ENCODE measurements at regions not wholly inside any gene's neighbourhood (a gene's known extent, or its start where the extent isn't known, plus 50 kb on each side); places are given as distances from the start of the nearest gene placed in this dataset.
"Not testable (repeated sequence)": the region's sequence is repeated elsewhere in the genome, so short reads cannot be mapped to it uniquely, and the experiment has no call there.

GRCh38 chr6:4664117-4664626 lies 112.0 kb upstream of the CDYL start:
- DNase-seq (peak; percentile 84 to 90), ATAC-seq (ENCODE audit: low FRiP score) (peak; percentile 87)
- Histone ChIP-seq H3K27me3 (ENCODE audit: control insufficient read depth in 1 of 2, insufficient read depth in 2 of 2, low read length in 1 of 2) (no peaks in the 10 kb centered on the region), H3K36me3 (ENCODE audit: control insufficient read depth in 1 of 2, insufficient read depth in 2 of 2, low read length in 1 of 2) (no peaks in the 10 kb centered on the region), H3K9me3 (ENCODE audit: control insufficient read depth, low read length) (no peaks in the 10 kb centered on the region), H3K4me3 (ENCODE audit: low read length in 2 of 2) (no peak overlapping the region), H3K27ac (ENCODE audit: low read depth in 1 of 2, low read length in 2 of 2) (peak overlapping the region in 1 of 2 donors; percentile 41), H3K4me1 (ENCODE audit: control insufficient read depth in 1 of 2, insufficient read depth in 2 of 2, low read length in 2 of 2) (no peaks in the 10 kb centered on the region)
- intact Hi-C loops (cut with DNase I) = loop anchor here in 1 of 2 donors (10.0 kb wide), 1 partner anchor 49 kb away; no protein-coding TSS in a partner anchor
- WGBS, 2 donors = 5 to 8% methylated on average over 7 of the region's 7 CpGs

GRCh38 chr6:4662886-4663285 lies 113.3 kb upstream of the CDYL start:
- DNase-seq (no peak), ATAC-seq (ENCODE audit: low FRiP score) (no peak)
- WGBS, 2 donors = 90 to 93% methylated on average over 7 of the region's 7 CpGs
- Histone ChIP-seq H3K27ac (ENCODE audit: low read depth in 1 of 2, low read length in 2 of 2) (no peak overlapping the region), H3K9me3 (ENCODE audit: control insufficient read depth, low read length) (no peaks in the 10 kb centered on the region), H3K36me3 (ENCODE audit: control insufficient read depth in 1 of 2, insufficient read depth in 2 of 2, low read length in 1 of 2) (no peaks in the 10 kb centered on the region), H3K4me3 (ENCODE audit: low read length in 2 of 2) (no peak overlapping the region), H3K4me1 (ENCODE audit: control insufficient read depth in 1 of 2, insufficient read depth in 2 of 2, low read length in 2 of 2) (no peaks in the 10 kb centered on the region), H3K27me3 (ENCODE audit: control insufficient read depth in 1 of 2, insufficient read depth in 2 of 2, low read length in 1 of 2) (no peaks in the 10 kb centered on the region)
- intact Hi-C loops (cut with DNase I) = loop anchor here in 1 of 2 donors (10.0 kb wide), 1 partner anchor 48 kb away; no protein-coding TSS in a partner anchor

DNA sequence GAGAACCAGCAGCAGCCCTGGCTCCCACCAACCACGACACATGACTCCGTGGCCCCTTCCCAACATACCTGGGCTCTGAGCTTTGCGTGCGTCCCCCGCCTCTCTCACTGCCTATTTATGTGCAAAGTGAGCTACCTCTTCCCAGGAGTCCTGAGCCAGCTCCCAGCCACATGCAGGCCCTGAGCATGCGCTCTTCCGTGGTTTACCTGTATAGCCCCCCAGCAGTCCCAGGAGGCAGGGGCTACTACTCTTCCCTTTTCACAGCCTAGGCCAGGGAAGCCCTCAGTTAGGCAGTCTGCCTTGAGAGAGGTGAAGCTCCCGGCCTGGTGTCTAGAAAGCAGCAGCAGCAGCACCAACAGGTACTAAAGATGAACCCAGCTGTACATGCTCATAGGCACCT lies 114.8 kb upstream of the CDYL start:
- Histone ChIP-seq H3K4me3 (ENCODE audit: low read length in 2 of 2) (no peak overlapping the region), H3K9me3 (ENCODE audit: control insufficient read depth, low read length) (no peaks in the 10 kb centered on the region), H3K36me3 (ENCODE audit: control insufficient read depth in 1 of 2, insufficient read depth in 2 of 2, low read length in 1 of 2) (no peaks in the 10 kb centered on the region), H3K27ac (ENCODE audit: low read depth in 1 of 2, low read length in 2 of 2) (no peak overlapping the region), H3K27me3 (ENCODE audit: control insufficient read depth in 1 of 2, insufficient read depth in 2 of 2, low read length in 1 of 2) (no peaks in the 10 kb centered on the region), H3K4me1 (ENCODE audit: control insufficient read depth in 1 of 2, insufficient read depth in 2 of 2, low read length in 2 of 2) (no peaks in the 10 kb centered on the region)
- intact Hi-C loops (cut with DNase I) = loop anchor here in 1 of 2 donors (10.0 kb wide), 1 partner anchor 47 kb away; no protein-coding TSS in a partner anchor
- no peak for DNase-seq
- 96 to 97% methylated on average over 6 to 8 of the region's 8 CpGs for WGBS, 2 donors
- ATAC-seq (ENCODE audit: low FRiP score) = no peak

GRCh38 chr6:4660377-4661321 lies 115.6 kb upstream of the CDYL start:
- no peaks in the 10 kb centered on the region for H3K4me1 ChIP-seq (ENCODE audit: control insufficient read depth in 1 of 2, insufficient read depth in 2 of 2, low read length in 2 of 2)
- no peaks in the 10 kb centered on the region for H3K9me3 ChIP-seq (ENCODE audit: control insufficient read depth, low read length)
- ATAC-seq (ENCODE audit: low FRiP score) = peak; percentile 61
- 12 to 14% methylated on average over 22 of the region's 22 CpGs for WGBS, 2 donors
- H3K27ac ChIP-seq (ENCODE audit: low read depth in 1 of 2, low read length in 2 of 2) = no peak overlapping the region
- no peaks in the 10 kb centered on the region for H3K36me3 ChIP-seq (ENCODE audit: control insufficient read depth in 1 of 2, insufficient read depth in 2 of 2, low read length in 1 of 2)
- intact Hi-C loops (cut with DNase I) = loop anchor here in 1 of 2 donors (10.0 kb wide), 1 partner anchor 46 kb away; no protein-coding TSS in a partner anchor
- peak; percentile 69 to 88 for DNase-seq
- H3K27me3 ChIP-seq (ENCODE audit: control insufficient read depth in 1 of 2, insufficient read depth in 2 of 2, low read length in 1 of 2) = no peaks in the 10 kb centered on the region
- no peak overlapping the region for H3K4me3 ChIP-seq (ENCODE audit: low read length in 2 of 2)

DNA sequence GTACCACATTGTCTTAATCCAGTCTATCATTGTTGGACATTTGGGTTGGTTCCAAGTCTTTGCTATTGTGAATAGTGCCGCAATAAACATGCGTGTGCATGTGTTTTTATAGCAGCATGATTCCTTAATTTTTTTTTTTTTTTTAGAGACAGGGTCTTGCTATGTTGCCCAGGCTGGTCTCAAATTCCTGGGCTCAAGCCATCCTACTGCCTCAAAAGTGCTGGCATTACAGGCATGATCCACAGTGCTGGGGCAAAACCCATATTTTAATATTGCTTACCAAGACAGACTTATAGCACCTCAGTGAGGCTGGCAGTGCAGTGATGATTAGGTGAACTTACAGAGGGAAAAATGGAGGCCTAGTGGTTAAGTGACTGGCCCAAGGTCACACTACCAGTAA lies 116.5 kb upstream of the CDYL start:
- H3K9me3 ChIP-seq (ENCODE audit: control insufficient read depth, low read length); H3K36me3 ChIP-seq (ENCODE audit: control insufficient read depth in 1 of 2, insufficient read depth in 2 of 2, low read length in 1 of 2); DNase-seq; ATAC-seq (ENCODE audit: low FRiP score); H3K27ac ChIP-seq (ENCODE audit: low read depth in 1 of 2, low read length in 2 of 2); H3K4me1 ChIP-seq (ENCODE audit: control insufficient read depth in 1 of 2, insufficient read depth in 2 of 2, low read length in 2 of 2); H3K4me3 ChIP-seq (ENCODE audit: low read length in 2 of 2); H3K27me3 ChIP-seq (ENCODE audit: control insufficient read depth in 1 of 2, insufficient read depth in 2 of 2, low read length in 1 of 2): not testable (repeated sequence)
- intact Hi-C loops (cut with DNase I) = loop anchor here in 1 of 2 donors (10.0 kb wide), 1 partner anchor 45 kb away; no protein-coding TSS in a partner anchor
- WGBS, 2 donors = 98% methylated on average over 2 of the region's 2 CpGs; no CpG with 5 or more reads in 1 of the 2 donors

DNA sequence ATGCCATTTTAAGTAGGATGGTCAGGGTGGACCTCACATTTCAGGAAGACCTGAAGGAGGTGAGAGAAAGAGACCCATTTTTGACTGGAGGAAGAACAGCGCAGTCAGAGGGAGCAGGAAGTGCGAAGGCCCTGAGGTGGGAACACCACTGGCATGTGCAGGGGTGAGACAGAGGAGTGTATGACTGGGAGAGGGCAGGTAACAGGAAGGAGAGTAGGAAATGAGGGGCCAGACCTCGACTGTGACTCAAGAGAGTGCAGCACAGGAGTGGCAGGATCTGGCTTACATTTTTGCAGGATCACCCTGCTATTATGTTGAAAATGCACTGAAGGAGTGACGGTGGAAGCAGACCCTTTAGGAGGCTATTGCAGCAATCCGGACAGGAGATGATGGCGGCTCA lies 117.7 kb upstream of the CDYL start:
- Histone ChIP-seq H3K4me3 (ENCODE audit: low read length in 2 of 2) (no peak overlapping the region), H3K4me1 (ENCODE audit: control insufficient read depth in 1 of 2, insufficient read depth in 2 of 2, low read length in 2 of 2) (no peaks in the 10 kb centered on the region), H3K9me3 (ENCODE audit: control insufficient read depth, low read length) (no peaks in the 10 kb centered on the region), H3K27ac (ENCODE audit: low read depth in 1 of 2, low read length in 2 of 2) (no peak overlapping the region), H3K27me3 (ENCODE audit: control insufficient read depth in 1 of 2, insufficient read depth in 2 of 2, low read length in 1 of 2) (no peaks in the 10 kb centered on the region), H3K36me3 (ENCODE audit: control insufficient read depth in 1 of 2, insufficient read depth in 2 of 2, low read length in 1 of 2) (peaks cover 0 to 2% of the 10 kb centered on the region in 2 donors)
- intact Hi-C loops (cut with DNase I) = no loop called here
- DNase-seq = no peak
- ATAC-seq (ENCODE audit: low FRiP score) = no peak
- WGBS, 2 donors = 86 to 90% methylated on average over 6 of the region's 6 CpGs

DNA sequence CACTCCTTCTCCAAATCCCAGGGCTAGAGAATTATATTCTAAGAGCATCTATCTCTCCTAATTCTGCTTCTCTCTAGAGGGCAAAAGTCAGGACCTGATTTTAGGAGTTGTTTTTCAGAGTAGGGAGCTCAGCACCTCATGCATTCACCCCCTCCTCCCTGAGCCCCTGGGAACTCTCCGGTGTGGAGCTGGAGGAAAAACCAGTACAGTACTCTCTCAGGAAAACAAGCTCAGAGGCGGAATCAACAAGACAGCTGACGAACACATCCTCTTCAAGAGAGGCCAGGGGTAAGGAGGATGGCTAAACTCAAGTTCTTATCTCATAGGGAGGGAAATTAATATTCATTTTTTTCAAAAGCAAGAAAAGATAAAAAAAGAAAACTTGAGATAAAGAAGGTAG lies 120.1 kb upstream of the CDYL start:
- Histone ChIP-seq H3K4me1 (ENCODE audit: control insufficient read depth in 1 of 2, insufficient read depth in 2 of 2, low read length in 2 of 2) (no peaks in the 10 kb centered on the region), H3K27me3 (ENCODE audit: control insufficient read depth in 1 of 2, insufficient read depth in 2 of 2, low read length in 1 of 2) (no peaks in the 10 kb centered on the region), H3K4me3 (ENCODE audit: low read length in 2 of 2) (no peak overlapping the region), H3K36me3 (ENCODE audit: control insufficient read depth in 1 of 2, insufficient read depth in 2 of 2, low read length in 1 of 2) (peaks cover 0 to 2% of the 10 kb centered on the region in 2 donors), H3K27ac (ENCODE audit: low read depth in 1 of 2, low read length in 2 of 2) (no peak overlapping the region), H3K9me3 (ENCODE audit: control insufficient read depth, low read length) (no peaks in the 10 kb centered on the region)
- intact Hi-C loops (cut with DNase I) = no loop called here
- DNase-seq (no peak), ATAC-seq (ENCODE audit: low FRiP score) (no peak)
- 88 to 93% methylated on average over 3 of the region's 3 CpGs for WGBS, 2 donors

GRCh38 chr6:4655196-4656025 lies 120.8 kb upstream of the CDYL start:
- DNase-seq = no peak
- WGBS, 2 donors = 65 to 83% methylated on average over 12 of the region's 12 CpGs

More at GRCh38 chr6:4655196-4656025, 120.8 kb upstream of the CDYL start:
- H3K4me1 ChIP-seq (ENCODE audit: control insufficient read depth in 1 of 2, insufficient read depth in 2 of 2, low read length in 2 of 2) = no peaks in the 10 kb centered on the region
- H3K4me3 ChIP-seq (ENCODE audit: low read length in 2 of 2) = no peak overlapping the region
- H3K36me3 ChIP-seq (ENCODE audit: control insufficient read depth in 1 of 2, insufficient read depth in 2 of 2, low read length in 1 of 2) = peaks cover 0 to 2% of the 10 kb centered on the region in 2 donors
- no peak overlapping the region for H3K27ac ChIP-seq (ENCODE audit: low read depth in 1 of 2, low read length in 2 of 2)
- ATAC-seq (ENCODE audit: low FRiP score) = no peak
- no peaks in the 10 kb centered on the region for H3K27me3 ChIP-seq (ENCODE audit: control insufficient read depth in 1 of 2, insufficient read depth in 2 of 2, low read length in 1 of 2)
- intact Hi-C loops (cut with DNase I) = no loop called here
- H3K9me3 ChIP-seq (ENCODE audit: control insufficient read depth, low read length) = no peaks in the 10 kb centered on the region
